COLO668 (cell line): ENCODE measurements at regions not wholly inside any gene's neighbourhood (a gene's known extent, or its start where the extent isn't known, plus 50 kb on each side); places are given as distances from the start of the nearest gene placed in this dataset.

Source experiments
- DNase-seq: peaks from one replicate; lab custom pipeline; 2025; ENCODE audit not compliant: unreplicated experiment; lab: John Stamatoyannopoulos, UW

DNA sequence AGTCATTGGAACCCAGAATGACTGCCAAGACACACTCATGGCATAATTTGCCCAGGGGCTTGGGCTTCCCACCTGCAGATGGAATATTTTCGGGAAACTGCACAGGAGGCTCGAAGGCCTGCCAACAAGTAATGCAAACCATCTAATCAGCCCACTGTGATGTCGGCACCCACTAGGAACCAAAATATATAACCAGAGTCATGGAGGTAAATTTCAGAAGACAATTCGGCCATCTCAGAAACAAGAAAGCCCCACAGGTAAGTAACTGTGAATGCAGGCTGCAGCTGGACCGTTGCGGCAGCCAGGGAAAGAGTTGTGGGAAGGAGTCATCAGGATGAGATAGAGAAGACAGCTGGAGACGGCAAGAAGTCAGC lies 264.4 kb downstream of the SYK start:
- no peak for DNase-seq

DNA sequence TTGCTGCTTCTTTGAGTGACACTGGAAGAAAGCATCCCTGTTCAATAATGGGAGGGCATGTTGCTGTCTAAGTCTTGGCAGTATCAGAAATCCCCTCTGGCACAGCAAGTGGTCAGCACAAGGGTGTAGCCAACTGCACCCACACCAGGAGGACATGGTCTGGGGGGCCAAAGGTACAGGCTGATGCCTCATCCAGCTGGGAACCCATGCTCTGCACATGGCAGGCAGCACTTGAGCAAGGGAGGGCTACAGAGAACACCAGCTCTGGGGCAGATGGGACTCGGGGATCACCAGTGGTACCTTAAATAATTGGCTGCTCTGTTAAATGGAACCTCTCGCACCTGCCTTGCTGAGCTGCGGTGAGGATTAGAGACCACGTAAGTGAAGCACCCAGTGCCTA lies 265.2 kb downstream of the SYK start:
- no peak for DNase-seq

DNA sequence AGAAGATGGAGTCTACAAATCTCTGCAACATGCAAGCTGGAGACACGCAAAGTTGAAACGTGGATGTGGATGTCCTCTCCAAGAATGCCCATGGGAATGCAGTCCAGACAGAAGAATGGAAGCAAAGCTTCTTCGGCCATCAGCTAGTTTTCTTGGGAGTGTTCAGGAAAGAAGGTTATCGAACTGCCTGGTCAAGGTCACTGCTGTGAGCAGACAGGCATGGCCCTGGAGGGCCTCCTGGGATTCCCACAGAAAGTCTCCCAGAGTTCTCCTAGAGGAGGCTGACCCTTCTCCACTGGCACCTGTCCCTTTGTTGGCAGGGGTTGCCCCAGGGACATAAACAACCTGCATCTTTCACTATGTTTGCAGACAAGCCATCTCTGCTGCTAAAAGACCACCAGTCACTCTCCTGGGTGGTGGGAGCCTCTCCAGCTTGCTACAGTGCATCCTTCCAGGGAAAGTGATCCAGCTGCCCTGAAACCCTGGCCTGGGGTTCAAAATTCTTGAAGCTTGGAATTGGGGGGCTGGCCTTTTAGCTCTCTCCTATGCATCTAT lies 265.8 kb downstream of the SYK start:
- no peak for DNase-seq

DNA sequence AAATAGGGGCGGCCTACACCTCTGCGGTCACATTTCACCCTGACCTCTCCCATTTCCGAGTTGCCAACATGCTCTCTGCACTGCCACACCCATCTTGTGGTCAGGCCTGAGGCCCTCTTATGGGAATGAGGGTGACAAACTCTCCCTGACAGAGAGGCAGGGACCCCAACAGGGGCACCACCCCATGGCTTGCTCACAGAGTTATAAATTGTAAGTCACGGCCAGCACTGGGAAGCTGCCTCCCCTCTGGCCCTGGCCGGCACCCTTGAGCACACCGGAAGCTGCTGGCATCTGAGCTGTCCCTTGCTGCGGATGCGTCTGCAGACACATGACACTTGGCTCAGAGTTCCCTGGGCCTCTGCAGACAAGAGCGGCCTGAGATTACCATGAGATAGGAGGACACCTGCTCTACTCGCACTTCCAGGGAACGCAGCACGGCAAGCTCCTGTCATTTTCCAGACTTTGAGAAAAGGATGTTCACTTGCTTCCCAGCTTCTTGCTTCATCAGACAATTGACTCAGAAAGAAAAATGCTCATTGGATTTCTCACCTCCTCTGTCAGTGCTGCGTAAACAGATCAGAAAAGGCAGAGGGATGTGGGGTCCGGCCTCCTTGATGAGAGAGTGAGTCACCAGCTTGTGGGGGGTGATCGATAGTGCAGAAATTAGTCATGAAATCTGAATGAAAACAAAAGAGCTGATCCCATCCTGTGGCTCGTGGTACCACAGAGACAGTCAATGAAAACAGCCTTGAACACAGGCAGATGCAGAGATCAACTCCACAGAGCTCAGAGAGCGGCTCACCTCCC lies 269.8 kb downstream of the SYK start:
- DNase-seq, result no peak

DNA sequence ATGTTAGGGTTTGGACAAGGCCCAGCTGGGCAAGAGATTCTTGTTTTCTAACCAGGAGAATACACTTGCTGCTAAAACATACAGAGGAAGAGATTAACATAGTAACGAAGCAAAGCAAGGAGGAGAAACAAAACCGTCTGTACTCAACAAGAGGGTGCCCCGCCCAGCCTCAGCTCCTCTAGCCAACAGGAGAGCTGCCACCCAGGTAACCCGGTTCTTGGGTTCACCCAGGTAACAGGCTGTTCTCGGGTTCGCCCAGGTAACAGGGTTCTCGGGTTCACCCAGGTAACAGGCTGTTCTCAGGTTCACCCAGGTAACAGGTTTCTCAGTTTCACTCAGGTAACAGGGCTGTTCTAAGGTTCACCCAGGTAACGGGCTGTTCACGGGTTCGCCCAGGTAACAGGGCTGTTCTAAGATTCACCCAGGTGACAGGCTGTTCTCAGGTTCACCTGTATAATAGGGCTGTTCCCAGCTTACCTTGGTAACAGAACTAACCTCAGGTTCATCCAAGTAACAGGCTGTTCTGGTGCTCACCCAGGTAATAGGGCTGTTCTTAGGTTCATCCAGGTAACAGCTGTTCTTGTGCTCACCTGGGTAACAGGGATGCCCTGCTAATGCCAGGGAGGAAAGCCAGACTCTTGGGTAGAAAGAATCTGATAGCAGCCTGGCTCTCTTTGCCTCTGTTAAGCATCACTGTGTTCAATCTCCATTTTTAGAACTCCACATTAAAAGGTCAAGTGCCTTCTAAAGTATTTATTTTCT lies 271.6 kb downstream of the SYK start:
- no peak for DNase-seq

DNA sequence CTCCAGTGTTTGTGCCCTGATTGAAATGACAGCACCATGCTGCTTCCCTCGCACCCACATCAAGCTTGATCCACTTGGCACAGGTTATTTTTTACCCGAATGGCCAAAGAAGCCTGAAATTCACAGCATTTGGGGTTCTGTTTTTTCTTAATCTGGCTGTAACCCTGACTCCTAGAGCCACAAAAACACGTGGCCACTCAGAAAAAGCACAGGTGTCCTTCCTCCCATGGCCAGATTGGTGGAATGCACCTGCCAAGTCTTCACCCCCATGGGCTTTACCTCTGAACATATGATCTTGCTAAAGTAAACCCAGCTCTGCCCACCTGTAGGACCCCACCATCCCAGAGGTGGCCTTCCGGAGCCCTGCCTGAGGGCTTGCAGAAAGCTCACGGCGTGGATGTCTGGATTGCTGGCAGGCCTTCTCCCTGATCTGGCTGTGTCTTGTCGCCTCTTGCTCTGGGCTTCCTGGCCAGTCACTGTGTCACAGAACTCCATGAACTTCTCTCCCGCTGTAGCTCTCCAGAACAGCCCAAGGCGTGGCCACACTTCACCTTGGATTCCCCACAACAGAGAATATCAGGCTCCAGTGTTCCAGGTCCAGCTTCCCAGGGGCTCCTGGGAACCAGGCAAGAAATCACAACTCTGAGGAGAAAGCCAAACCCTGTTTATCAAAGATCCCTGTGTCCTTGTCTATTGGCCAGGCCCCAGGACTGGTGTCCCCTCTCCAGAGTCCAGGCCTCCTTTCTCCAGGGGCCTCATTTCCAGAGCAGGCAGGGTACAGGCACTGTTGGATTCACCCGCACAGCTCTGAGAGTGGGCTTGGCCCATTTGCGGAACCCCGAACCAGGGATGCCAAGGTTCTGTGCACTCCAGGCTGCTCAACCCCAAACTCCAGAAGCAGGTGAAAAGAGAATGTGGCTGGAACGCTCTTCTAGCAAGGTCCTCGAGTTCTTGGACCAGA lies 272.5 kb downstream of the SYK start:
- DNase-seq, result no peak

DNA sequence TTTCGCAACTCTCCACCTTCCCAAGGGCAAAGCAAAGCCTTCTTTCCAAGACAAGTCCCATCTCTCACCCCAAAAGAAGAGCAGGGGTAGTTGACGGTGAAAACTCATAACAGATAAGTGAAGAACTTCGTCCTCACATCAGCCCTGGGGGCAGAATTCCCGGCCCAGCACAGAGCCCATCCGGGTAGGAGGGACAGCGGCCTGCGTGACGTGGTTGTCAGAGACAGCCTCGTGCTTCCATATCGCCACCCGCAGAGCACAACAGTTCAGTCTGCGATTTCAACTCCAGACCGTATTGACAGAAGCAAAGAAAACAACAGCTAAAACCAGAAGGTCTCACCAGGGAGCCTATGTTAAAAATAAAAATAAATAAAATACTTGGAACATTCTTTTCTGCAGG lies 273.2 kb downstream of the SYK start:
- DNase-seq, result no peak

DNA sequence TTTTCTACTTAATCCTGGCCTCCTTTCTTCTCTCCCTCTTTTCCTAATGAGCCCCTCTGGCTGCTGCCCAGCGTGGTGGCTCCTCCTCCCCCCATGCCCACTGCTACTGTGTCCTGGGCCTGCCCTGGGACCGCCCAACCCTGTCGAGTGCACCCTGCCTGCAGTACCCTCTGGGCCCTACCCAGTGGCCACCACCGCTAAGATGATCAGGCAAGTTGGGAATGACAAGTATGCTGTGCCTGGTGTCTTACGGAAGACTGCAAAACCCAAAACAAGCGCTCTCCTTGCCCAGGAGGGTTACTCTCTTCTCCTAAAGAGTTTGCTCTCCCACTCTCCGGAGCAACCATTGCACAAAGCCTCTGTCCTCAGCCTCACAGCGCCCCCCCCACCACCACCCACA lies 273.7 kb downstream of the SYK start:
- DNase-seq, result no peak

DNA sequence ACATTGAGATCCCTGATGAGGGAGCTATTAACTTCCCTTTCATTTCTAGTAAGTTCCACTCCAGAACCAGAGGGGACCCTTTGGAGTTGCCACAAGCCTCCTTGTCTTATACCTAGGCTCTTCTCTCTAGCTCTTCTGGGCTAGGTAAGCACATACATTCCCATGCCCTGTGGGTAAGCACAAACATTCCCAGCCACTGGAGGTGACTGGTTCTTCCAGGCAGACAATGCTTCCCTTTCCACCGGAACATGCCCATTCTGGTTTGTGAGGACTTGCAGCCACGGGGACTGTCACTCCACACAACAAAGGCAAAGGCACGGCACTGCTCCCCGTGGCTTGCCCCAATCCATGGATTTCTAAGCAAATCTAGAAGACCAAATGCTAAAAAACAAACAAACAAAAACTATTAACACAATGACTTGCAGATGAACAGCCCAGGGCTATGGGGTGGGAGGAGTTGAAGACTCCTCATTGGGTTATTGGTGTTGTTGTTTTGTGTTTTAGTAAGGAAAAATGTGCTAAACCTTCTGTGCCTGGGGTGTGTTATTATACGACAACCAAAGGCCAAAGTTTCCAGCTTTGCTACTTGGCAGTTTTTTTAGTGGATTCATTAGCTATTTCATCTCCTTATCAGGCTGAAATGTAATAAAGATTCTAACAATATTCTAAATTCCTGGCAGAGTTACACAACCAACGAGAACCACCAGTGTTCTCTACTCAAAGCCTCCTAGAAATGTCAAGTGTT lies 276.2 kb downstream of the SYK start:
- no peak for DNase-seq

DNA sequence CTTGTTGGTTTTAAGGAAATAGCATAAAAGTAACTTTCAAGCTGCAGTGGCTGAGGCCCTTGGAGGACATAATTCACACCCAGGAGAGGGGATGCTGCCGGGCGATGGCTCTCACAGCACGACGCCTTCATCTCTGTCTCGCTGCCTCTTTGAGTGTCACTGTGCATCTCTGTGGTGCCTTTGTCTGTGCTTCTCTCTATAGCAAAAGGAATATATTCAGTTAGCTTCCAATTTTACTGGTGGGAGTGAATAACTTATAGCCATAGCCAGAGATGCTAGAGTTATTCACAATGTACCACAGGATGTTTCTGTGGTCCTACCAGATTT lies 276.7 kb downstream of the SYK start:
- DNase-seq, result no peak

DNA sequence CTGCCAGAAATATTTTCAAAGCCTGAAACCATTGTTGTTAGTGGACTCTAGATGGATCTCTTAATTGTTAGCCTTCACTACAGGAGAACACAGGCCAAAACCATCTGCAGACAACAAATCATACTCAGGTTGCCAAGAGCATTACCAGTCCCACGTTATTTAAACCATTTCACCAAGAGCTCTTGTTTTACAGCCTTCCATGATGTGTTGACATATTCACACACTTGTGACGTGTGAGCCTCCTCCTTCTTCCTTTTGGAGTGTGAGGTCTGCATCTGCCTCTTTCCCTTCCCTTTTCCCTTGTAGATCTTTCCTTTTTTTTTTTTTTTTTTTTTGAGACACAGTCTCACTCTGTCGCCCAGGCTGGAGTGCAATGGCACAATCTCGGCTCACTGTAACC lies 279.0 kb downstream of the AUH start:
- DNase-seq, result no peak

DNA sequence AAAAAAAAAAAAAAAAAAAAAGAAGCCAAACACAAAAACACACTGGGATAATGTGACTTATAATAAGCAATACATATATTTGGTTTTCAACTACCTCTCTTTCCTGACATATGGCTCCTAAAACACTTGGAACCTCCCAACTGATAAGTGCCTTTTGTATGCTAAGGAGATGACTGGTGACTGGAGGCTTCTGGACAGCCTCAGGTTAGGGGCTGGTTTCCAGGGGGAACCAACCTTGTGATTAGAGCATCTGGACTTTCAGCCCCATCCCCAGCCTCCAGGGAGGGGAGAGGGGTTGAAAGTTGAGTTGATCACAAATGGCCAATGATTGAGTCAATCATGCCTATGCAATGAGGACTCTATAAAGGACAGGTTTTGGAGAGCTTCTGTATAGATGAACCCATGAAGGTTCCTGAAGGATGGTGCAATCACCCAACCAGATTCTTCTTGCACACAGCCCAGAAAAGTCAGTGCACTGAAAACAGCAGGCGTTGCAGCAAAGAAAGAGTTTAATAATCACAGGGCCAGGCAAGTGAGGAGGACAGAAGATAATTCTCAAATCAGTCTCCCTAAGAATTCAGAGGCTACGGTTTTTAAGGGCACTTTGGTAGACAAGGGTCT lies 276.7 kb downstream of the AUH start:
- no peak for DNase-seq

DNA sequence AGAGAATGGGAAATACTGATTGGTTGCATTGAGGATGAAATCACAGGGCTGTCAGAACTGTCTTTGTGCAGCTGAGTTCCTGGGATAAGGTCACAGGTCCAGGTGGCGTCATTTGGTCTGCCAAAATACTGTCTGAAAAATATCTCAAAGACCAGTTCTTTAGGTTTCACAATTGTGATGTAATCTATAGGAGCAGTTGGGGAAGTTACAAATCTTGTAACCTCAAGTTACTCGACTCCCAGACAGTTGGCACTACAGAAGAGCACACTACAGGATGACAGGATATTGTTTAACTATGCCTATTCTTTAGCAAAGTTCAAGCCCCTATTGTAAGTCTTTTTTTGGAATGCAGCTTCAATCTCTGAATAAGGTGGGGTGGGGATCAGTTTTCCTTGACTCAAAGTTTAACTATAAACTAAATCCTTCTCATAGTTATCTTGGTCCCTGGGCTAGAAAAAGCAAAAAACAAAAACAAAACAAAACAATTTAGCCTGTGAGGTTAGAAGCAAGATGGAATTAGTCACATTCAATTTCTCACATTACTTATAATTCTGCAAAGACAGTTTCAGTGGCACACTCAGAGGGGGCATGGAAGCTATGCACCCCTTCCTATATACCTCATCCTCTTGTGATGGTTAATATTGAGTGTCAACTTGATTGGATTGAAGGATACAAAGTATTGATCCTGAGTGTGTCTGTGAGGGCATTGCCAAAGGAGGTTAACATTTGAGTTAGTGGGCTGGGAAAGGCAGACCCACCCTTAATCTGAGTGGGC lies 276.0 kb downstream of the AUH start:
- DNase-seq, result no peak

DNA sequence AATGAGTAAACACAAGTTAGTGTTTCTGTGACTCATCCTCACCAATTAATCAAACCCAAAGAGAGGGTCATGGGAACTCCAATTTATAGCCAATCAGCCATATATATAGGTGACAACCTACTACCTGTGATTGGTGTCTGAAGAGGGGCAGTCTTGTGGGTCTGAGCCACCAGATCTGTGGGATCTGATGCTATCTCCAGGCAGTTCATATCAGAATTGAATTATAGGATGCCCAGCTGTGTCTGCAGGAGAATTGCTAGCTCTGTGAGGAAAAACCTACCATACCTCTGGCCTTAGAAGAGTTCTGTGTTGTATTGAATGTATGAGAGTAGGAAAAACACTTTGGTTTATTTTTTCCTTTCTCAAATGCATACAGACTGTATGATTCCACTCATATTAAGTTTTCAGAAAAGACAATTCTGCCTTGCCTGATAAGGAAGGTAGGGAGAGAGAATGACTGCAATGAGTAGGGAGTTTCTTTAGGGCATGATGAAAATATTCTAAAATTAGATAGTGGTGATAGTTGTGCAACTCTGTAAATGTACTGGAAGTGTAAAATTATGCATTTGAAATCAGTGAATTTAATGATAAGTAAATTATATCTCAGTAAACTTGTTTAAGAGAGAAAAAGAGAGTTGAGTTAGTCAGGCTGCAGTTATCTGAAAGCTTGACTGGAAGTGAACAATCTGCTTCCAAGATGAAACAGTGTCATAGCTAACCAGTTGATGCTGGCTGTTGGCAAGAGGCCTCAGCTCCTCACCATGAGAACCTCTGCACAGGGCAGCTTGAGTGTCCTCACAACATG lies 274.9 kb downstream of the AUH start:
- DNase-seq, result no peak

DNA sequence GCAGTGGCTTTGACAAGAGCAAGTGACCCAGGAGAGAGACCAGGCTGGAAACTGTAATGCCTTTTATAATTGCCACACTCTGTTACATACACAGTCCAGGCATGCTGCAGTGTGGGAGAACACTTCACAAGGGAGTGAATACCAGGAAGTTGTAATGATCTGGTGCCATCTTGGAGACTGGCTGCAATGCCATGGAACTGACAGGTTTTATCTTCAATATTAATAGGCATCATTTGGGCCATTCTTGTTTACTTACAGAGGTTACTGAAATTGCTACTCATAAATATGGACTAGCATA lies 274.3 kb downstream of the AUH start:
- DNase-seq, result no peak

DNA sequence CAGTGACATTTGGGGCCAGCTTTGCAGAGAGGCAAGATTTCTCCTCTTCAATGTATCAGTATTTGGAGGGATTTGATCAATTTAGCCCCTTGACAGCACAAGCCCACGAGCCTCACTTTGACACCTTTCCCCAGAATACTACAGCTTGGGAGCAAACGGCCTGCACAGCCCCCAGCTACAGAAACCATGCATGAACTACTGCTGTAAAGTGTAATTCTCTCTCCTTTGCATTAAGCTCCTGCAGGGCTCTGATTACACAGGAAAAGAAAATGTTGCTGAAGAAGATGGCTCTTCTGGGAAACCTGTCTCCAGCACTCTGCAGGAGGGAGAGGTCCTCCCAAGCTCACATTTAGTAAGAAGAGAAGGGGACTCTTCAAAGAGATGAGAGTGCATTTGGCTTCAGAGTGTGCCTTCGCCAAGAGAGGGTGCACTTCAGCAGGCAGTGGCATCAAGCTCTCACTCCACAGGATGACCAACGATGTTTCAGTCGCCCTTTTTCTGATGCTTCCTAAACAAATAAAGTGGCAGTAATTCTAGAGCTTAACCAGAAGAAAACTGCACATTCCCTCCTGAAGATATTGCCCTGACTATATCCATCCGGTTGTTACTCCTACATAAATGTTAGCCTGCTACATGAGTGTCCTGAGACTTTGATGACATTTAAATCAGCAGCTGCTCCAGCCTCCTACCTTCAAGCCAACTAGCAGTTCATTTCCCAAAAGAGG lies 272.2 kb downstream of the AUH start:
- peak; percentile 6 for DNase-seq

DNA sequence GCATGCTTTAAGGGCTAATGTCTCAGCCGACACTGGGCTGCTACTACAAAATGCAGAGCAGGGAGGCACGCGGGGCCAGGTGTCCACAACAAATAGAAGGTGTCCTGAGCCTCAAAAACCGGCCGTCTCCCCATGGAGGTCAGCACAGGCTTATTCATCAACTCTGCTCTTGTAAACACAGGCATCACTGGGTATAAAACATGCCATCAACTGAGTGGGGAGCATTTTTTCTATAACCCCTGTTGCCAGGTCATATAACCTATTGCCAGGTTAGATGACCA lies 271.6 kb downstream of the AUH start:
- no peak for DNase-seq

DNA sequence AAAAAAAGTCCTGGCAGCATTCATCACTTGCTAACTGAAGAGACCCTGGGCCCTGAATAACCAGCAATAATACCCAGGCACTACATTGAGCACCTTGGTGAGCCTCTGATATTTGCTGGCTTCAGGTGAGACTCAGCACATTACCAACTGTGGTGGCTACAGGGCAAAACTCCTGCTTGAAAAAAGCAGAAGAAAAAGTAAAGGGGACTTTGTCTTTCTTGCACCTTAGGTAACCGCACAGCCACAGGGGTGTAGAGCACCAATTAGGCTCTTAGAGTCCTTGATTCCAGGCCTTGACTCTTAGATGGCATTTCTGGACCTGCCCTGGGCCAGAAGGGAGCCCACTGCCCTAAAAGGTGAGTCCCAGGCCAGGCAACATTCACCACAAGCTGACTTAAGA lies 269.5 kb downstream of the AUH start:
- DNase-seq, result no peak
